ENCODE measurements at regions not wholly inside any gene's neighbourhood (a gene's known extent, or its start where the extent isn't known, plus 50 kb on each side); places are given as distances from the start of the nearest gene placed in this dataset.

GRCh38 chr13:40058757-40059236, 403.3 kb downstream of the COG6 start:
- TF ChIP-seq CTCF (IDR thresholded peaks at IDR 0.05; ENCODE audit: poor library complexity), result no peak
- TF ChIP-seq EZH2 (IDR thresholded peaks at IDR 0.05; ENCODE audit: borderline replicate concordance), result no peak
